Thyroid gland (tissue), 4 donors: ENCODE measurements at regions not wholly inside any gene's neighbourhood (a gene's known extent, or its start where the extent isn't known, plus 50 kb on each side); places are given as distances from the start of the nearest gene placed in this dataset.

Source experiments
- DNase-seq, 2 donors: peaks; one replicate each; pipeline ENCODE4 v3.0.0-alpha.2; 2019
- H3K27ac ChIP-seq, 3 donors: fragments of 200-600 bp; sonication (generic); 1 replicate in 2 of 3; 2 replicates in 1 of 3; pipeline ENCODE4 v1.5.1; 2016 to 2019; ENCODE audit warnings: mild to moderate bottlenecking in 1 of 3, moderate library complexity in 1 of 3
- H3K27me3 ChIP-seq: fragments of 200-600 bp; sonication (generic); one replicate; pipeline ENCODE4 v1.5.1; 2019
- H3K36me3 ChIP-seq, 2 donors: fragments of 200-600 bp; sonication (generic); one replicate each; pipeline ENCODE4 v1.5.1; 2016 to 2019
- H3K4me1 ChIP-seq, 2 donors: fragments of 200-600 bp; sonication (generic); one replicate each; pipeline ENCODE4 v1.5.1; 2017 to 2019
- H3K4me3 ChIP-seq, 3 donors: fragments of 200-600 bp; sonication (generic); replicated peaks in 1 of 3; 1 replicate in 2 of 3; 2 replicates in 1 of 3; pipeline ENCODE4 v1.5.1; 2016; ENCODE audit warnings: mild to moderate bottlenecking in 1 of 3
- H3K9me3 ChIP-seq: fragments of 200-600 bp; sonication (generic); one replicate; pipeline ENCODE4 v1.5.1; 2017
- POLR2A ChIP-seq, 2 donors: fragments of 450-650 bp; IDR thresholded peaks; one replicate each; pipeline ENCODE4 v1.6.1; 2017; ENCODE audit warnings: antibody characterized with exemption in 2 of 2, mild to moderate bottlenecking in 2 of 2, moderate library complexity in 1 of 2
- WGBS, 2 donors: methylation state at CpG; one replicate each; pipeline ENCODE4 v1.1.5; 2017; 5-methylcytosine and 5-hydroxymethylcytosine counted together
- intact Hi-C: fragments of 100-400 bp; cut with DNase I; formaldehyde crosslinking; loops from one replicate; pipeline ENCODE4 v1.15.1; 2023
- TF ChIP-seq, protein P1 (sequence below), 6 experiments: fragments of 200-600 bp in 3 of 6; fragments of 450-650 bp in 3 of 6; sonication (generic) in 3 of 6; IDR thresholded peaks; one replicate each; pipeline ENCODE4 v1.5.1; 2016 to 2019; ENCODE audit warnings: antibody characterized with exemption in 6 of 6, mild to moderate bottlenecking in 2 of 6, inconsistent platforms in 1 of 6, moderate library complexity in 1 of 6

DNA sequence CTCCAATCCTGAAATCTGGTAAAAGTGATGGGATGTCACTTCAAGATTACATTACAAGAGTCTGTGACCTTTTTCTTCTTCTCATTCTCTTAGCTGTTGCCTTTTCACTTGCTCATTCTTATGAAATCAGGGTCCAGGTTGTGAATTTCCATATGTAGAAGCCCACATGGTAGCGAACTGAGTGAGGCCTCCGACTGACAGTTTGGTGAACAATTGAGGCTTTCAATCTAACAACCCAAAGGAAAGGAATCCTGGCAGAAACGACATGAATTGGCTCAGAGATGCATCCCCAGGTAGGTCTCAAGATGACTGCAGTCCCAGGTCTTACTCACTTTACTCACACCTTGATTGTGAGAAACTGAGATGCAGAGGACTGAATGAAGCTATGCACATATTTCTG lies 203.4 kb upstream of the FAT4 start:
- TF ChIP-seq POLR2A (IDR thresholded peaks at IDR 0.05): no peak
- TF ChIP-seq, protein P1, sequence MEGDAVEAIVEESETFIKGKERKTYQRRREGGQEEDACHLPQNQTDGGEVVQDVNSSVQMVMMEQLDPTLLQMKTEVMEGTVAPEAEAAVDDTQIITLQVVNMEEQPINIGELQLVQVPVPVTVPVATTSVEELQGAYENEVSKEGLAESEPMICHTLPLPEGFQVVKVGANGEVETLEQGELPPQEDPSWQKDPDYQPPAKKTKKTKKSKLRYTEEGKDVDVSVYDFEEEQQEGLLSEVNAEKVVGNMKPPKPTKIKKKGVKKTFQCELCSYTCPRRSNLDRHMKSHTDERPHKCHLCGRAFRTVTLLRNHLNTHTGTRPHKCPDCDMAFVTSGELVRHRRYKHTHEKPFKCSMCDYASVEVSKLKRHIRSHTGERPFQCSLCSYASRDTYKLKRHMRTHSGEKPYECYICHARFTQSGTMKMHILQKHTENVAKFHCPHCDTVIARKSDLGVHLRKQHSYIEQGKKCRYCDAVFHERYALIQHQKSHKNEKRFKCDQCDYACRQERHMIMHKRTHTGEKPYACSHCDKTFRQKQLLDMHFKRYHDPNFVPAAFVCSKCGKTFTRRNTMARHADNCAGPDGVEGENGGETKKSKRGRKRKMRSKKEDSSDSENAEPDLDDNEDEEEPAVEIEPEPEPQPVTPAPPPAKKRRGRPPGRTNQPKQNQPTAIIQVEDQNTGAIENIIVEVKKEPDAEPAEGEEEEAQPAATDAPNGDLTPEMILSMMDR (IDR thresholded peaks at IDR 0.05): no peak
- H3K27me3 ChIP-seq: no peaks in the 10 kb centered on the region
- H3K4me1 ChIP-seq: no peaks in the 10 kb centered on the region
- intact Hi-C loops: no loop called here
- DNase-seq: no peak
- H3K9me3 ChIP-seq: no peaks in the 10 kb centered on the region
- no peak overlapping the region for H3K4me3 ChIP-seq
- H3K27ac ChIP-seq: no peak overlapping the region
- 68 to 72% methylated on average over 3 of the region's 3 CpGs for WGBS, 2 donors
- no peaks in the 10 kb centered on the region for H3K36me3 ChIP-seq

DNA sequence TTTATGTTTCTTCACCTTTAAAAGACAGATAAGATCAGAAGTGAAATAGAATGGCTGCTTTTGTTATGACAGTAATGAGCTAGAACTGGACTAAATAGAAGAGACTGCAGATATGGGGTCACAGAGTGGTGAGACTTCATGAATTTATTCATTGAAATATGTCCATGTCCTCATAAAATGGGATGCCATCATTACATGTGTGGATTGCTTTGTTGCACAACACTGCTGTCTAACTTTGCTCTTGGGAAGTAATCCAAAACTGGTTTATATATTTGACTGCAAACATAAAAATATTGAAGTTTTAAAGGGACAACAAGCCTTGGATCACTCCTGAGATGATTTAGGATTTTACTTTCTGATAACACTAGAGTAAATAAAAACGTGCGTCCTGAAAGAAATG lies 209.2 kb upstream of the FAT4 start:
- intact Hi-C loops: no loop called here
- no peaks in the 10 kb centered on the region for H3K4me1 ChIP-seq
- no peaks in the 10 kb centered on the region for H3K9me3 ChIP-seq
- H3K36me3 ChIP-seq: no peaks in the 10 kb centered on the region
- no peak for DNase-seq
- H3K27ac ChIP-seq: no peak overlapping the region
- TF ChIP-seq, protein P1 (IDR thresholded peaks at IDR 0.05): no peak
- TF ChIP-seq POLR2A (IDR thresholded peaks at IDR 0.05): no peak
- 91 to 96% methylated on average over 2 of the region's 2 CpGs for WGBS, 2 donors
- H3K4me3 ChIP-seq: no peak overlapping the region
- H3K27me3 ChIP-seq: no peaks in the 10 kb centered on the region

DNA sequence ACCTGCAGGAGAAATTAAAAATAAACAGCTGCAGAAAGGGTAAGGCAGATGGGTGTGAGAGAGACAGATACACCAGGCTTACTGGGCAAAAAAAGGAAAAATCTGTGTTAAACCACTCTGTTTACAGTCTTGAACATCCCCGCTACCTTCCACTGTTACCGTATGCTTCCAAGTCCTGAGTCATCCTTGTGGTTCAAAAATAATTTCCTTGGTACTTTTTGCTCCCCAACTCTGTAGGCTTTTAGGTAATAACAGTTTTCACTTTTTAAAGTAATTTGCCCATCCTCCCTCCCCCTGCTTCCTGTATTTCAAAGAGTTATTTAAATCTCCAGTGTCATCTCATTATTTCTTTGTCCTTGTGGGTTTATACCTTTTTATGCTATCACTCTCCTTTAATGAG lies 210.1 kb upstream of the FAT4 start:
- H3K4me1 ChIP-seq: no peaks in the 10 kb centered on the region
- no peaks in the 10 kb centered on the region for H3K27me3 ChIP-seq
- intact Hi-C loops: no loop called here
- no peak for DNase-seq
- no peaks in the 10 kb centered on the region for H3K36me3 ChIP-seq
- no peak for TF ChIP-seq POLR2A (IDR thresholded peaks at IDR 0.05)
- TF ChIP-seq, protein P1 (IDR thresholded peaks at IDR 0.05): no peak
- H3K4me3 ChIP-seq: no peak overlapping the region
- H3K27ac ChIP-seq: no peak overlapping the region
- no peaks in the 10 kb centered on the region for H3K9me3 ChIP-seq
- WGBS, 2 donors: 89 to 90% methylated on average over 2 of the region's 2 CpGs

DNA sequence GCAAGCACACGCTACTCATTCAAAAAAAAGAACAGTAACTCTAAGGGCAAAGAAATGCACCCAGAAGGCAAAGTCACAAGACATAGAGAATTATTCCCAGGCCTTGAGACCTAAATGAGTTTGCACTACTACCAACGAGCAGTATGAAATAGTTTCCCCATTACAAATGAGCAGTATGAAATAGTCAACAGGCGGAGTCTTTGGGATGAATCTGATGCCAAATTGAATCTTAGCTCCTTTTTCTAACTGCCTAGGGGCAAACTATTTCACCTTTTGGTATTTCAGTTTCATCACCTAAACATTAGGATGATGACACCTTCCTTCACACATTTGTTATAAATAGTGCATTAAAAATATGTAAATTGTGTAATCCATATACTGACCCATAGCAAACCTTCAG lies 213.0 kb upstream of the FAT4 start:
- no peaks in the 10 kb centered on the region for H3K36me3 ChIP-seq
- H3K27ac ChIP-seq: no peak overlapping the region
- 85 to 91% methylated on average over 3 of the region's 3 CpGs for WGBS, 2 donors
- TF ChIP-seq POLR2A (IDR thresholded peaks at IDR 0.05): no peak
- TF ChIP-seq, protein P1 (IDR thresholded peaks at IDR 0.05): no peak
- intact Hi-C loops: no loop called here
- H3K4me3 ChIP-seq: no peak overlapping the region
- H3K9me3 ChIP-seq: no peaks in the 10 kb centered on the region
- no peaks in the 10 kb centered on the region for H3K27me3 ChIP-seq
- DNase-seq: no peak
- no peaks in the 10 kb centered on the region for H3K4me1 ChIP-seq

DNA sequence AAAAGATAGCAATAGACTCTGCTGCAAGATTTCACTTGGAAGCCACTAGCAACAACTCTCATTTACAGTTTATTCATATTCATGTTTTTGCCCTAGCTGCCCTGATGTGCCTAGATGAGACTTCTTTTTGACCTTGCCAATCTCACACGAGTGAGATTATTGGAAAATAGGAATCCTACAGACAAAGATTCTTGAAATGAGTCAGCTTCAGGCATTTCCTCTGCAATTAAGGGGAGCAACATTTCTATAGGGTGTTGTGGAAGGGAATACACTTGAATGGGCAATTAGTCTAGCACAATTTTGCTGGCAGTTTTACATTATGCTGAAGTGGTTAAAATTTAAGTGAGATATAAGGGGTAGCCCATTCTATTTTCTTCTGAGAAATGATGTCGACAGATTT lies 217.0 kb upstream of the FAT4 start:
- no peak for DNase-seq
- Histone ChIP-seq H3K4me1 (no peaks in the 10 kb centered on the region), H3K36me3 (no peaks in the 10 kb centered on the region), H3K9me3 (no peaks in the 10 kb centered on the region), H3K27ac (no peak overlapping the region), H3K27me3 (no peaks in the 10 kb centered on the region), H3K4me3 (no peak overlapping the region)
- TF ChIP-seq, protein P1 (IDR thresholded peaks at IDR 0.05): no peak
- no peak for TF ChIP-seq POLR2A (IDR thresholded peaks at IDR 0.05)
- WGBS, 2 donors: 71 to 72% methylated on average over 2 of the region's 2 CpGs
- intact Hi-C loops: no loop called here
